HG03097 (cell line): ENCODE measurements at regions not wholly inside any gene's neighbourhood (a gene's known extent, or its start where the extent isn't known, plus 50 kb on each side); places are given as distances from the start of the nearest gene placed in this dataset.
A peak's percentile ranks its signal among the peaks of the same experiment; 100 is the strongest.

Experiments used
- ATAC-seq: cut with Tn5 transposase; IDR thresholded peaks from one replicate; pipeline ENCODE4 v1.9.1; 2021; ENCODE audit not compliant: unreplicated experiment, low FRiP score

GRCh38 chr1:87194271-87194774 is 134.4 kb upstream of the LMO4 start:
- ATAC-seq, result no peak

DNA sequence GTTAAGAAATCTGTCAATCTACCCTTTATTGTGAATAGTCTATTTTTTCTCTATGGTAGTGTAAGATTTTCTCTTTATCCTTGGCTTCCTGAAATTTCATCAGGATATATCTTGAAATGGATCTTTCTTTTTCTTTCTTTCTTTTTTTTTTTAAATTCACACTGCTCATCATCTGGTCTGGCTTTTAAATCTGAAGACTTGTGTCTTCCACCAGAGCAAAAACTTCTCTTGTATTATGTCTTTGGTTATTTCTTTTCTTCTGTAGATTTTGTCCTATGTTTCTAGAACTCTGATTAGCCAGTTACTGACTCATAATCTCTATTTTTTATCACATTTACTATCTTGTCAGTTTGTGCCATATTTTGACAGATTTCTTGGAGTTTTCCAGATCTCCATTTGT is 133.8 kb upstream of the LMO4 start:
- no peak for ATAC-seq

DNA sequence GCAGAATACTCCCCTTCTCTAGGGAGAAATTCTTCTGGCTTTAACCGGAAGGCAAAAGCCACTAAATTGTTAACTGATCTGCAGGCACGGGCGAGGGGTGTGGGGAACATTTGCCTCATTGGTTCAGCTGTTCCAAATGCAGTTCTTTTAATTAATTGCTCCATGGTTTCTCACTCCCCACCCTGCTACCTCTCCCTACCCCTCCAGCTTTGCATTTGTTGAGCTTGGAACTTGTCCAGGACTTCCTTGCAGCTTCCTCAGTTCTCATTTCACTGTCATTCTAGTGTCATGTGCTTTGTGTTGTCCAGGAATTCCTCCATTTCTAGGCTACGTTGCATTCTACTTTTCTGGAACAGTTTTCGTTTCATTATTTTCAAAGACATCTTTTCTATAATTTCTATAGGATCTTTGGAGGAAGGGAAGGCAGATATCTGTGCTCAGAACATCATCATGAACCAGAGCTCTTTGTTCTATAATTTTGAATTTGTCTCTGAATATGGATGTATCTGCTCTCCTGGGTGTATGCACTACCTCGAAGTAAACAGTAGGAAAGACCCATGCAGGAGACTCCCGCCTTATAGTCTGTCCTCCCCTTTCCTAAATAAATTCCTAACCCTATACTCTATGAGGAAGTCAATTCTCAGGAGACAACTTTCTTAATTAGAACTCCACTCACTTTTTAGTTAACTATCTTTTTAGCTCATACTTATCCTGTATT is 132.4 kb upstream of the LMO4 start:
- no peak for ATAC-seq

GRCh38 chr1:87197156-87197555 is 131.5 kb upstream of the LMO4 start:
- no peak for ATAC-seq

- ATAC-seq, result no peak
These were observed 131.0 kb upstream of the LMO4 start for GRCh38 chr1:87197641-87198040.

GRCh38 chr1:87200875-87201638 is 127.6 kb upstream of the LMO4 start:
- ATAC-seq, result no peak

GRCh38 chr1:87201768-87202167 is 126.9 kb upstream of the LMO4 start:
- ATAC-seq, result no peak

DNA sequence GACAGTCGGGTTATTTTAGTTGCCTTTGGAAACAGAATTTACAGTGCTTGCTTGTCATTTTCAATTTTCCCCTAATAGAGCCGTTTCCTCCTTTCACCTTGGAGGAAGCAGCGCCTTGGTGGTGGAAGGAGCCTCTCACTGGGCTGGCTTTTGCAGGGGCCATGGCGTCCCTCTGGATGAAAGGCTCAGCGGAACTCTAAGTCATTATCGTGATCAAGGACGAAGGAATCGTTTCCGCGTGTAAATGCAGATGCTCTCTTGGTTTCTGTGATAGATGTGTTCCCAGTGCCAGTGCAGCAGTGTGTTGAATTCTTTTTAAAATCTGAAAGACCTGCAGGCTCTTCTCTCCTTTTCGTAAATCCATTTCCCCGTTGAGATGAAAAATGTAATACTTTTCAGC is 126.2 kb upstream of the LMO4 start:
- no peak for ATAC-seq

GRCh38 chr1:87202922-87203655 is 125.6 kb upstream of the LMO4 start:
- peak; percentile 83 for ATAC-seq

DNA sequence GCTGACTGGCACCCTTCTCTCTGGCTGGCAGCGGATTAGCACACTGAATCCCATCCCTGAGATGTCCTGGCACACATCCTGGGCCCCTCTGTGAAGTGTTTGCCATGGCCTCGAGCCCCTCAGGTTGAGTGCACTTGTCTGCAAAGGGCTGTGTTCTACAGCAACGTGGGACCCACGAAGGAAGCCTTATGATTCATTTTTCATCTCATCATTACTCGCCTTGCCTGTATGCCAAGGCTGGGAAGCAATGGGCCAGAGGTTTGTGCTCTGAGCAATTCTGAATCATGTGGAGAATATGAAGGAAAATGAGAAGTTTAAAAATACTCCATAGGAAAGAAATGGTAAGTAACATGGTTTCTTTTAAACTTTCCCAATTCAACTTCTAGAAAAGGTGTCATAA is 124.8 kb upstream of the LMO4 start:
- no peak for ATAC-seq

DNA sequence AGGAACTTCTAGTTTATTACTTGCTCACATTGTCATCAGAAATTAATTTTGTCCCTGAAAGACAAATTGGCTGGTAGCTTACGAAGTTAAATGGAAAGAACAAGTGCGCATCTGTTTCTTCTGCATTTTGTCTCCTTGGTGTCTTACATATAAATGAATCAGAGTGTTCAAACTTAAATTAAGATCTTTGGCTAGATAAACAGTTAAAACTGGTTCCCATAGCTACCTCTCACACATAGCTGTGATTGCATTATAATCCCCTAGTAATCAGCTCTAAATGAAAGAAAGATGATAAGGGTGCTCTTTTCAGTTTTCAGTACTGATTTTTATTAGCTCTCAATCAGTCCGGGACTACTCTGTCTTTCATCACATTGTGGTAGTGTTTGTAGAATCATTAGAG is 124.2 kb upstream of the LMO4 start:
- ATAC-seq, result no peak

DNA sequence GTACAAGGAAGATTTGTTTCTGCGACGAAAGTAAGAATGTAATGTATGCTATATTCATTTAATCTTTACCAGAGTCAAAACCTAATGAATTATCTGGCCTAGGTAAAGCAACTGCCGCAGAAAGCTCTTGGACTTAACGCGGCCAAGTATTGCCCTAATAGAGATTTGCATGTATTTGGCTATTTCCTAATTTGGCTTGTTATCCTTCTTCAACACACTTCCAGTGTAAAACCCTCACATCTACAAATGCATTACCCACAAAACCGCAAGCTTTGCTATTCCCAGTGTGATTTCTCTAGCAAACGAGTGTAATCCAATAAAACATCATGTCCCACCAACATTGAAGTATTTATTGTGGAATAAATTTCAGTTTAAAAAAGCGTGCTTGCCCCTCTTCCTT is 123.8 kb upstream of the LMO4 start:
- no peak for ATAC-seq

DNA sequence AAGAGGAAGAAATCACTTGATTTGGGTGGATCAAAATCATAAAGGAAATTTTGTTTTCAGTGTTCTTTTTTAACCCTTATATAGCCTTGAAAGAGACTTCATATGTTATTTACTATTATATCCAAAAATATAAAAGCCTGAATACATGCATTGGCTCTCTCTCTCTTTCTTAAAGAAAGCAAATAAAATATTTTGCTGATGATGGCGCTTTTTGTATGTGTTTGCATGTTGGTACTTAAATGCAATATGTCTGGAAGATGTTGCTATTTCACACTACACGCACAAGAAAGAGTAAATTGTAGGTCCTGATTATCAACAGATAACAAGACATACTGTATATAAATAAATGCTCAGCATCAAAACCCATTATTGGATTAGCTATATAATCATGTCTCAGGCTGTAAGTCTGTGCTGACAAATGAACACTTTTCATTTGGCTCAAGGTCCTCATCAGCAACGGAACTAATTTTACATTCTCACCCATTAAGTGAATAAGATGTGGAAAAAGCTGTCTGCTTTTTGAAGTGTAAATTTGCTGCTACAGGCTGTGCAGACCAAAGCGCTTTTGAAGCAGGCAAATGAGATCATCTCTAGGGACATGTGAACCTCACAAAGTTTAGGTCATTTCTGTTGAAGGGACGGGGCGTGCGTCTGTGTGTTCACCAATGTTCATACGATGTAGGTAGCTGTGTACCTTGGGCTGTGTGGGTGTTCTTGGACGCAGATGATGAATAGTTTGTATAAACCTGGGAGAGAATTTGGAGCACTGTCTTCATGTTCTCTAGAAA is 122.4 kb upstream of the LMO4 start:
- ATAC-seq, result no peak

GRCh38 chr1:87208080-87208479 is 120.6 kb upstream of the LMO4 start:
- ATAC-seq, result no peak

GRCh38 chr1:87208931-87209330 is 119.7 kb upstream of the LMO4 start:
- no peak for ATAC-seq

- ATAC-seq, result no peak
These were observed 118.5 kb upstream of the LMO4 start for GRCh38 chr1:87210151-87210550.

DNA sequence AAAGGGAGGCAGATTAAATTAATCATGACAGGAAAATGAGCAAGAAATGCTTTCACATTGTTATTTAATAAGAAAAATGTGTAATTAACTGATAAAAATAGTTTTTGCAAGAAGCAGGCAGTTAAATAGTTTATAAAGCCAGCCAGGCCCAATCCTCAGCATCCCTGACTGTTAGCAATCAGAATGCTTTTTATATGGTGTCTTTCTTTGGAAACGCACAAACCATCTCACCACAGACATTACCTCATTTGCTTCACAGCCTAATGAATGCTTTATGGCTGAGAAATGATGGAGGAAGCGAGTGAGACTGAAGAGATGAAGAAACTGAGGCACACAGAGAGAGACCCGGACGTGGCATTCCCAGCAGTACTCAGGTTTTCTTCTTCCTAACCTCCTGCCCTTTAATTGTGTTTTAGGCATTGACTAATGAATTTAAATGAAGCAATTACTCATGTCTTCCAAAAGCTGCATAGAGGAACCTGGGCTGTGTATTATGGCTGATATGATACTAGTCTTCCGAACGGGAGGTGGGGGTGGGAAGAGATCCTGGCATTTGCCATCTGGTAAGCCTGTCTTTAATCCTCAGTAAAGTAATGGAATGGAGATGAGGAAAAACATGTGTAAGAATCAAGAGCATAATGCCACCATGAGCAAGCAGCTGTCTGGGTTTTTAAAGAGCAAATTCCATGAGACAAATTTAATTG is 116.1 kb upstream of the LMO4 start:
- no peak for ATAC-seq

DNA sequence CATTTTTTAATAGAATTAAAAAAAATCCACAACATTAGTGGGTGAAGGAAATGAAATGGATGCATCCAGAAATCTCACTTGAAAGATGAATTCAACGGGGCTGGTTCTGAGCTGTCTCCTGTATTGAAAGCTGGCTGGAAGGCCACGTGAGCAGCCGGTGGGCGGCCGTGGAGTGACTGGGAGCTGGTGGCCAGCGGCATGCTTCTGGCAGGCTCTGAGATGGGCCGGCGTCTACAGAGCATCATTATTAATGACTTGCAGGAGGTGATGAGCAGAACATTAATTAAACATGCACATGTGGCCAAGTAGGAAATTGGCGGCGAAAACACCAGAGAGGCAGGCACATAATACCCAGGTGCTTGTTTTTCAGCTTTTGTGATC is 115.6 kb upstream of the LMO4 start:
- no peak for ATAC-seq

- ATAC-seq, result no peak
These were observed 113.1 kb upstream of the LMO4 start for GRCh38 chr1:87215592-87215991.

GRCh38 chr1:87218618-87219017 is 110.1 kb upstream of the LMO4 start:
- no peak for ATAC-seq
